Stimulated activated naive CD4-positive, alpha-beta T cell (primary cell): ENCODE measurements at regions not wholly inside any gene's neighbourhood (a gene's known extent, or its start where the extent isn't known, plus 50 kb on each side); places are given as distances from the start of the nearest gene placed in this dataset.
"Not testable (repeated sequence)": the region's sequence is repeated elsewhere in the genome, so short reads cannot be mapped to it uniquely, and the experiment has no call there.

ENCODE experiments used
- DNase-seq, 6 experiments: peaks; one replicate each; lab custom pipeline; 2025; lab: John Stamatoyannopoulos, UW

GRCh38 chr11:22920939-22921565 is 60.8 kb upstream of the CCDC179 start:
- DNase-seq = peak in 2 of 6 experiments; percentile 3 to 12

DNA sequence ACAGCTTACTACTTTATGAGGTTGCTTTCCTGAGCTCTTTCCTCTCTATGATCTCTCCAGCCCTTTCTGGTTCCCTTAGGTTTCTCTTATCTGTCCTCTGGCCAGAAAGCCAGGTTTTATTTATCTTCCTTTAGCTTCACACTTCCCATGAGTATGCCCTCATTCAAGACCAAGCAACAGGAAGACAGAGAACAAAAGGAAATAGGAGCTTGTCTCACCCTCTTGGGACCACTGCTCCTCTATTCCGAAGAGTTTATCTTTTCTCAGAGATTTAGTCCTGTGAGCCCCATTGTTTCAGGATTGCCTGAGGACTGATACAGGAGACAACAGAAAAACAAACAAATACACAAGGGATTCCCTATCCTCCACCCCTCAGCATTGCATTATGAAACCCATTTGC is 62.4 kb upstream of the CCDC179 start:
- no peak for DNase-seq

- no peak for DNase-seq
Measured at GRCh38 chr11:22923561-22923960, 63.3 kb upstream of the CCDC179 start.

- no peak for DNase-seq
Measured at GRCh38 chr11:22926341-22926740, 66.1 kb upstream of the CCDC179 start.

GRCh38 chr11:22927793-22928192 is 67.5 kb upstream of the CCDC179 start:
- no peak for DNase-seq

GRCh38 chr11:22928207-22928917 is 68.1 kb upstream of the CCDC179 start:
- DNase-seq = no peak

GRCh38 chr11:22930816-22931594 is 70.7 kb upstream of the CCDC179 start:
- DNase-seq = no peak

GRCh38 chr11:22938691-22939090 is 78.4 kb upstream of the CCDC179 start:
- no peak for DNase-seq

- not testable (repeated sequence) for DNase-seq
Measured at GRCh38 chr11:22941544-22941943, 81.3 kb upstream of the CCDC179 start.

GRCh38 chr11:22957786-22958185 is 97.5 kb upstream of the CCDC179 start:
- no peak for DNase-seq

GRCh38 chr11:22974251-22974650 is 114.0 kb upstream of the CCDC179 start:
- DNase-seq = no peak

DNA sequence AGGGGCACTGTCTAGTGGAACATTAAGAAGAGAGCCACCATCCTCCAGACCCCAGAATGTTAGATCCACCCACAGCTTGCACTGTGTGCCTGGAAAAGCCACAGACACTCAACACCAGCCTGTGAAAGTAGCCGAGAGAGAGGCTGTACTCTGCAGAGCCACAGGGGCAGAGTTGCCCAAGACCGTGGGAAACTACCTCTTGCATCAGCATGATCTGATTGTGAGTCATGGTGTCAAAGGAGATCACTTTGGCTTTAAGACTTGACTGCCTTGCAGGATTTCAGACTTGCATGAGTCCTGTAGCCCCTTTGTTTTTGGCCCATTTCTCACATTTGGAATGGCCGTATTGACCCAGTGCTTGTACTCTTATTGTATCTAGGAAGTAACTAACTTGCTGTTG is 115.9 kb upstream of the CCDC179 start:
- no peak for DNase-seq

- DNase-seq = no peak
Measured at GRCh38 chr11:22982903-22983302, 122.6 kb upstream of the CCDC179 start.

GRCh38 chr11:22984045-22984444 is 123.8 kb upstream of the CCDC179 start:
- DNase-seq = no peak

- DNase-seq = no peak
Measured at GRCh38 chr11:22989371-22989770, 129.1 kb upstream of the CCDC179 start.

DNA sequence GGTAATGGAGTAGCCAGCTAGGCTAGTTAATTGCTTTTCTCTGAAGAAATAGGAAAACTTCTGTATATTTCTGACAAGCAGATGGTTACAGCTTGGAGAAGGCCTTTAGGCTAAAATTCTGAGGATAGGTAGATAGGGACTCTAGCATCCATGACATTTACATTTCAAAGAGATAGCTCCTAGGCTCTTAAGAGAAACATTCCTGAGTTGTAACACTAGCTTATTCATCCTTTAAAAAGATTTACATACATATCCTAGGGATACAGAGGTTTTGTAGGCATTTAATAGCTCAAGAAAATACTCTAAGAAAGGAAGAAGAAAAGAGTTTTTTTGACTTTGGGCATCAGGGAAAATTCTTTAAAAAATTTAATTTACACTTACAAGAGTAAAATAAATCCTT is 130.9 kb upstream of the CCDC179 start:
- DNase-seq = no peak

GRCh38 chr11:23006730-23007129 is 146.5 kb upstream of the CCDC179 start:
- no peak for DNase-seq

- no peak for DNase-seq
Measured at GRCh38 chr11:23010790-23011335, 150.6 kb upstream of the CCDC179 start.

- no peak for DNase-seq
Measured at GRCh38 chr11:23012930-23013329, 152.7 kb upstream of the CCDC179 start.

DNA sequence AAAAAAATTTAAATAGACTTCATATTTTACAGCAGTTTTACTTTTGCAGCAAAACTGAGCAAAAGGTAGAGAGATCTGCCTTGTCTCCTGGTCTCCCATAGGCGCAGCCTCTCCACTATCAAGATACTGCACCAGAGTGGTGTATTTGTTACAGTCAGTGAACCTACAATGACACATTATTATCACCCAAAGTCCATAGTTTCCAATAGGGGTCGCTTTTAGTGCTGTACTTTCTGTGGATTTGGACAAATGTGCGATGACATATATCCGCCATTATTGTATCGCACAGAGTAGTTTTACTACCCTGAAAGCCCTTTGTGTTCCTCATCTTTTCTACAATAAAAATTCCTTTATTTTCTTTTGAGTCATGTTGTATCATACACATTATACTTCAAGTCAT is 153.2 kb upstream of the CCDC179 start:
- no peak for DNase-seq

GRCh38 chr11:23021287-23021863 is 161.1 kb upstream of the CCDC179 start:
- peak in 1 of 6 experiments; percentile 3 for DNase-seq

DNA sequence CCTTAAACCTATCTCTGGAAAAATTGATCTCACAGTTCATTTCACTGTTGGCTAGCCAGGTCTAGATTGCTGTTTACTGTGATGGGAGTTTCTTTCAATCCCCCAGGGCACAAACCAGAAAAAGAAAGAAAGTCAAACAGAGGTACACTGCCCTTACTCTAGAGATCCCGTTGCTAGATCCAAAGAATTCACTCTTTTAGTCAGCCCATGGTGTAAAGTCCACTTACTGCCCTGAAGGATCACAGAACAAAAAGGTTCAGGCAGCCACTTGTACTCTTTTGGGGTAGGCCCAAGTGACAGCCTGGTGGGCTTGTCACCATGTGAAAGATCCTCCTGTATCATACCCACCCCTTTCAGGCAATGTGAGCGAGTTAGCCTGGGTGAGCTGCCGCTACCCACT is 162.6 kb upstream of the CCDC179 start:
- no peak for DNase-seq
